NK-92 (cell line): ENCODE measurements at regions not wholly inside any gene's neighbourhood (a gene's known extent, or its start where the extent isn't known, plus 50 kb on each side); places are given as distances from the start of the nearest gene placed in this dataset.
A peak's percentile ranks its signal among the peaks of the same experiment; 100 is the strongest.
"Not testable (repeated sequence)": the region's sequence is repeated elsewhere in the genome, so short reads cannot be mapped to it uniquely, and the experiment has no call there.

Source experiments
- DNase-seq: peaks from one replicate; lab custom pipeline; 2025; ENCODE audit not compliant: unreplicated experiment; lab: John Stamatoyannopoulos, UW

GRCh38 chr9:71632776-71633175, 135.5 kb downstream of the CEMIP2 start:
- no peak for DNase-seq

GRCh38 chr9:71630377-71630995, 137.8 kb downstream of the CEMIP2 start:
- no peak for DNase-seq

- DNase-seq: no peak
These were observed 138.6 kb downstream of the CEMIP2 start for GRCh38 chr9:71629578-71630215.

GRCh38 chr9:71628247-71628646, 140.1 kb downstream of the CEMIP2 start:
- DNase-seq: no peak

GRCh38 chr9:71627537-71627936, 140.8 kb downstream of the CEMIP2 start:
- DNase-seq: no peak

- DNase-seq: no peak
These were observed 141.9 kb downstream of the CEMIP2 start for GRCh38 chr9:71626395-71626794.

- no peak for DNase-seq
These were observed 143.6 kb downstream of the CEMIP2 start for GRCh38 chr9:71624728-71625127.

GRCh38 chr9:71620746-71621145, 147.6 kb downstream of the CEMIP2 start:
- DNase-seq: no peak

GRCh38 chr9:71620331-71620730, 148.0 kb downstream of the CEMIP2 start:
- DNase-seq: no peak

GRCh38 chr9:71619926-71620325, 148.4 kb downstream of the CEMIP2 start:
- no peak for DNase-seq

GRCh38 chr9:71614409-71615010, 153.8 kb downstream of the CEMIP2 start:
- DNase-seq: no peak

- DNase-seq: no peak
These were observed 155.4 kb downstream of the CEMIP2 start for GRCh38 chr9:71612889-71613288.

GRCh38 chr9:71609448-71609830, 158.9 kb downstream of the CEMIP2 start:
- DNase-seq: no peak

- no peak for DNase-seq
These were observed 159.4 kb downstream of the CEMIP2 start for GRCh38 chr9:71608825-71609447.

GRCh38 chr9:71608021-71608420, 160.3 kb downstream of the CEMIP2 start:
- no peak for DNase-seq

GRCh38 chr9:71607461-71607881, 160.8 kb downstream of the CEMIP2 start:
- no peak for DNase-seq

- peak; percentile 26 for DNase-seq
These were observed 163.9 kb downstream of the CEMIP2 start for GRCh38 chr9:71604197-71605063.

GRCh38 chr9:71602652-71603051, 165.7 kb downstream of the CEMIP2 start:
- no peak for DNase-seq

GRCh38 chr9:71595762-71596161, 172.6 kb downstream of the CEMIP2 start:
- DNase-seq: not testable (repeated sequence)

GRCh38 chr9:71594541-71594940, 173.8 kb downstream of the CEMIP2 start:
- DNase-seq: no peak

- DNase-seq: no peak
These were observed 175.9 kb downstream of the CEMIP2 start for GRCh38 chr9:71592400-71592799.
